ENCODE measurements at regions not wholly inside any gene's neighbourhood (a gene's known extent, or its start where the extent isn't known, plus 50 kb on each side); places are given as distances from the start of the nearest gene placed in this dataset.

DNA sequence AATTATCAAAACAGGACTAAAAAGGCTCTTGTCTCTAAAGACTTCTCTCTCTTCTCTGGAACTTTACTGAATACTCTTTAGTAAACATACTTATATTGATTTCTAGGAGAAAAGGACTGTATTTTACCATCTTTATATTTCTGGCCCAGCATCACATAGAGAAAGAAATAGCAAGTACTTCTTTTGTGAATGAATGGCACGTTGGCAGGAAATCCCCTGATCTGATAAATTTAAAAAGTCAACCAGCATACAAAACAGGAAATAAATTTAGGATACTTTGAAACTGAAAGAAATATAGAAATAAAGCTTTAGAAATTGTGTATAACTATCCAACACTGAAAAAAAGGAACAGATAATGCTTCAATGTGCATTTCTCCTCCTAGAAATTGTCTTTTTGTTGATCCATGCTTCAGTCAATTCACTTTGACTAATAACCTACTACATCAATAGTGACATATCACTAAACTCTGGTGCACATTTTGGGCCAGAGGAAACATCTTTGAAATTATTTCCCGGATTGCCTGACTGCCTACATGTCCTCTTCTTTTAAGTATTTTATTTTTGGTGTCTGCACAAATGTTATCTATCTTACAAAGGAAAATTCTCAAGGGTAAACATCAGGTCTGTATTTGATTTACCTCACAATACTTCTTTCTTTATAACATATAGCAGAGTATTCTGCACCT is 183.5 kb upstream of the FSTL5 start:
- ChIA-PET CTCF (interaction anchor here (0.7 kb wide), 1 partner anchor 1028 kb away, joined by 4 read pairs; no protein-coding TSS in a partner anchor), POLR2A (no interaction called here)
- TF ChIP-seq, protein P1, sequence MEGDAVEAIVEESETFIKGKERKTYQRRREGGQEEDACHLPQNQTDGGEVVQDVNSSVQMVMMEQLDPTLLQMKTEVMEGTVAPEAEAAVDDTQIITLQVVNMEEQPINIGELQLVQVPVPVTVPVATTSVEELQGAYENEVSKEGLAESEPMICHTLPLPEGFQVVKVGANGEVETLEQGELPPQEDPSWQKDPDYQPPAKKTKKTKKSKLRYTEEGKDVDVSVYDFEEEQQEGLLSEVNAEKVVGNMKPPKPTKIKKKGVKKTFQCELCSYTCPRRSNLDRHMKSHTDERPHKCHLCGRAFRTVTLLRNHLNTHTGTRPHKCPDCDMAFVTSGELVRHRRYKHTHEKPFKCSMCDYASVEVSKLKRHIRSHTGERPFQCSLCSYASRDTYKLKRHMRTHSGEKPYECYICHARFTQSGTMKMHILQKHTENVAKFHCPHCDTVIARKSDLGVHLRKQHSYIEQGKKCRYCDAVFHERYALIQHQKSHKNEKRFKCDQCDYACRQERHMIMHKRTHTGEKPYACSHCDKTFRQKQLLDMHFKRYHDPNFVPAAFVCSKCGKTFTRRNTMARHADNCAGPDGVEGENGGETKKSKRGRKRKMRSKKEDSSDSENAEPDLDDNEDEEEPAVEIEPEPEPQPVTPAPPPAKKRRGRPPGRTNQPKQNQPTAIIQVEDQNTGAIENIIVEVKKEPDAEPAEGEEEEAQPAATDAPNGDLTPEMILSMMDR (IDR thresholded peaks at IDR 0.05; ENCODE audit: unreplicated experiment) = no peak
- peaks cover 6% of the 10 kb centered on the region for H3K4me1 Mint-ChIP-seq (ENCODE audit: insufficient read depth, unreplicated experiment)
- peaks cover 6% of the 10 kb centered on the region for H3K9me3 Mint-ChIP-seq (ENCODE audit: unreplicated experiment)
- no peaks in the 10 kb centered on the region for H3K27me3 Mint-ChIP-seq (ENCODE audit: insufficient read depth, unreplicated experiment)
- H3K4me3 Mint-ChIP-seq (ENCODE audit: unreplicated experiment) = no peak overlapping the region
- no peak overlapping the region for H3K27ac Mint-ChIP-seq (ENCODE audit: low read depth, unreplicated experiment)
- H3K36me3 Mint-ChIP-seq (ENCODE audit: insufficient read depth, unreplicated experiment) = peaks cover 7% of the 10 kb centered on the region
- no TSS peak for BruUV-seq (replicated peaks)
- no peak for DNase-seq (ENCODE audit: unreplicated experiment)
- intact Hi-C loops (cut with micrococcal nuclease) = no loop called here

DNA sequence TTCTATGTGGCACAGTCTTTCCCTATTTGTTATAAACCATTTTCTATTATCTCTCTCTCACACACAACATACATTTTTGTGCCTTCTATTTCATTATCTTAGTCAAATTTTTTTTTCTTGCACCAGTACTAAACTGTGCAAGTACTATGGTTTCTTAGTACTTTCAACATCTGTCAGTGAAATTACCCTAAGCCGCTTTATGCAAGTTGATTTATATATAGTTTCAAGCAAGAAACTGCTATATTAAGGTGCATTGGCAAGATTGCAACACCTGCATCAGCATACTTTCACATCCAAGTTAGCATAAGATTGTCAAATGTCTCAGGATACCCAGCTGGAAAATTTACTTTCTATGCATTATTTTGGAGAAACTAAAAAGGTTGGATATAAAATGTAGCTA is 180.2 kb upstream of the FSTL5 start:
- H3K4me3 Mint-ChIP-seq (ENCODE audit: unreplicated experiment) = no peak overlapping the region
- peaks cover 6% of the 10 kb centered on the region for H3K9me3 Mint-ChIP-seq (ENCODE audit: unreplicated experiment)
- ChIA-PET CTCF (interaction anchor here (0.6 kb wide), 1 partner anchor 23 kb away, joined by 3 read pairs; no protein-coding TSS in a partner anchor), POLR2A (no interaction called here)
- no peaks in the 10 kb centered on the region for H3K27me3 Mint-ChIP-seq (ENCODE audit: insufficient read depth, unreplicated experiment)
- no peaks in the 10 kb centered on the region for H3K4me1 Mint-ChIP-seq (ENCODE audit: insufficient read depth, unreplicated experiment)
- no peak for DNase-seq (ENCODE audit: unreplicated experiment)
- TF ChIP-seq, protein P1 (IDR thresholded peaks at IDR 0.05; ENCODE audit: unreplicated experiment) = no peak
- H3K36me3 Mint-ChIP-seq (ENCODE audit: insufficient read depth, unreplicated experiment) = no peaks in the 10 kb centered on the region
- no peak overlapping the region for H3K27ac Mint-ChIP-seq (ENCODE audit: low read depth, unreplicated experiment)
- no TSS peak for BruUV-seq (replicated peaks)
- intact Hi-C loops (cut with micrococcal nuclease) = no loop called here

DNA sequence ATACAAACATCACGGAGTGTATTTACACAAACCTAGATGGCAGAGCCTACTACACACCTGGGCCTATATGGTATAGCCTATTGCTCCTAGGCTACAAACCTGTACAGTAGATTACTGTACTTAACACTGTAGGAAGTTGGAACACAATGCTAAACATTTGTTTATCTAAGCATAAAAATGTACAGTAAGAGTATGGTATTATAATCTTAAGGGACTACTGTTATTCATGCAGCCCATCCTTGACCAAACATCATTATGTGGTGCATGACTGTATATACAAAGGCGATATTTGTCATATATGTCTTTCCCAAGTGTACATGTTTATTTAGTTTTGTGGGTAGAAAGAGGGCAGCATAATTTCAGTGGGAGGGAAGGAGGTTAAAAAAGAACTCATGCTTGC is 177.7 kb upstream of the FSTL5 start:
- H3K27ac Mint-ChIP-seq (ENCODE audit: low read depth, unreplicated experiment) = no peak overlapping the region
- peaks cover 13% of the 10 kb centered on the region for H3K9me3 Mint-ChIP-seq (ENCODE audit: unreplicated experiment)
- no peaks in the 10 kb centered on the region for H3K36me3 Mint-ChIP-seq (ENCODE audit: insufficient read depth, unreplicated experiment)
- BruUV-seq (replicated peaks) = no TSS peak
- ChIA-PET CTCF (no interaction called here), POLR2A (no interaction called here)
- H3K4me3 Mint-ChIP-seq (ENCODE audit: unreplicated experiment) = no peak overlapping the region
- no peaks in the 10 kb centered on the region for H3K27me3 Mint-ChIP-seq (ENCODE audit: insufficient read depth, unreplicated experiment)
- peaks cover 6% of the 10 kb centered on the region for H3K4me1 Mint-ChIP-seq (ENCODE audit: insufficient read depth, unreplicated experiment)
- TF ChIP-seq, protein P1 (IDR thresholded peaks at IDR 0.05; ENCODE audit: unreplicated experiment) = no peak
- DNase-seq (ENCODE audit: unreplicated experiment) = no peak
- intact Hi-C loops (cut with micrococcal nuclease) = no loop called here

DNA sequence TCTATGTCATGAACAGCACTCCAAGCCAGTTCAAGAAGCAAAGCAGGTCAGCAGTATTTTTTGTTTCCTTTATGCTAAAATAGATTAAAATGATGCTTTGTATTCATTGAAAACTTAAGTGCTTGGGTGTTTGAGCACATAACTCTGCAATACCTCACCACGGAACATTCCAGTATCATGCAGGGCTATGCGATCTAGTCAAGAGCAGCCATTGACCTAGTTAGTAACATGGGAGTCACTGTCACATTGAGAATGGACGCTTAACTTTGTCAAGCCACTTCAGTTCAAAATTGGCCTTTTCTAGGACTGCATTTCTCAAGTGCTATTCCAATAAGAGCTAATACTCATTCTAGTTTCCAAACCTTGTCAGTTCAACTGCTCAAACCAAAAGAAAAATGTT is 160.1 kb upstream of the FSTL5 start:
- no peak for DNase-seq (ENCODE audit: unreplicated experiment)
- intact Hi-C loops (cut with micrococcal nuclease) = no loop called here
- Mint-ChIP-seq H3K27ac (ENCODE audit: low read depth, unreplicated experiment) (no peak overlapping the region), H3K9me3 (ENCODE audit: unreplicated experiment) (no peaks in the 10 kb centered on the region), H3K36me3 (ENCODE audit: insufficient read depth, unreplicated experiment) (no peaks in the 10 kb centered on the region), H3K4me1 (ENCODE audit: insufficient read depth, unreplicated experiment) (no peaks in the 10 kb centered on the region), H3K4me3 (ENCODE audit: unreplicated experiment) (no peak overlapping the region), H3K27me3 (ENCODE audit: insufficient read depth, unreplicated experiment) (no peaks in the 10 kb centered on the region)
- TF ChIP-seq, protein P1 (IDR thresholded peaks at IDR 0.05; ENCODE audit: unreplicated experiment) = no peak
- POLR2A ChIA-PET = no interaction called here
- BruUV-seq (replicated peaks) = no TSS peak
- CTCF ChIA-PET = no interaction called here

All from MCF 10A (cell line).